HEK293T (cell line): ENCODE measurements at regions not wholly inside any gene's neighbourhood (a gene's known extent, or its start where the extent isn't known, plus 50 kb on each side); places are given as distances from the start of the nearest gene placed in this dataset.
"Not testable (repeated sequence)": the region's sequence is repeated elsewhere in the genome, so short reads cannot be mapped to it uniquely, and the experiment has no call there.

Source experiments
- CTCF ChIA-PET: fragments of 350-600 bp; formaldehyde crosslinking; extraction: SDS; loops from one replicate; lab custom pipeline; 2021; ENCODE audit warnings: antibody characterized with exemption, inconsistent platforms; lab: Yijun Ruan, JAX
- POLR2A ChIA-PET: fragments of 350-600 bp; formaldehyde crosslinking; extraction: SDS; loops from one replicate; lab custom pipeline; 2020; ENCODE audit warnings: antibody characterized with exemption, inconsistent platforms; lab: Yijun Ruan, JAX
- DNase-seq: peaks from one replicate; pipeline ENCODE4 v3.0.0; 2012; ENCODE audit warnings: mixed read lengths; ENCODE audit errors: extremely low spot score
- ARNT ChIP-seq: fragments of 450-650 bp; IDR thresholded peaks from 2 replicates; pipeline ENCODE4 v1.6.1; 2017; ENCODE audit warnings: mild to moderate bottlenecking
- BHLHE40 ChIP-seq: fragments of 450-650 bp; IDR thresholded peaks from 2 replicates; pipeline ENCODE4 v1.6.1; 2016; ENCODE audit warnings: mild to moderate bottlenecking, moderate library complexity, borderline replicate concordance
- CTBP1 ChIP-seq: fragments of 450-650 bp; IDR thresholded peaks from 2 replicates; pipeline ENCODE4 v1.6.1; 2016; ENCODE audit warnings: borderline replicate concordance
- ELF4 ChIP-seq: fragments of 450-650 bp; IDR thresholded peaks from 2 replicates; pipeline ENCODE4 v1.6.1; 2017; ENCODE audit warnings: antibody characterized with exemption
- FOXA1 ChIP-seq: fragments of 450-650 bp; IDR thresholded peaks from 2 replicates; pipeline ENCODE4 v1.6.1; 2016; ENCODE audit warnings: mild to moderate bottlenecking
- FOXK2 ChIP-seq: fragments of 450-650 bp; IDR thresholded peaks from 2 replicates; pipeline ENCODE4 v1.6.1; 2016; ENCODE audit warnings: mild to moderate bottlenecking
- FOXM1 ChIP-seq: fragments of 450-650 bp; IDR thresholded peaks from 2 replicates; pipeline ENCODE4 v1.6.1; 2017; ENCODE audit warnings: mild to moderate bottlenecking, borderline replicate concordance
- HDGF ChIP-seq: fragments of 450-650 bp; IDR thresholded peaks from 2 replicates; pipeline ENCODE4 v1.6.1; 2017; ENCODE audit warnings: antibody characterized with exemption, borderline replicate concordance
- L3MBTL2 ChIP-seq: fragments of 450-650 bp; conservative IDR thresholded peaks from 2 replicates; pipeline ENCODE4 v1.6.1; 2016; ENCODE audit warnings: mild to moderate bottlenecking
- LEF1 ChIP-seq: fragments of 450-650 bp; IDR thresholded peaks from 2 replicates; pipeline ENCODE4 v1.6.1; 2017; ENCODE audit warnings: mild to moderate bottlenecking, borderline replicate concordance
- NFRKB ChIP-seq: fragments of 450-650 bp; IDR thresholded peaks from 2 replicates; pipeline ENCODE4 v1.6.1; 2016; ENCODE audit warnings: mild to moderate bottlenecking, moderate library complexity
- SP1 ChIP-seq: fragments of 450-650 bp; IDR thresholded peaks from 2 replicates; pipeline ENCODE4 v1.6.1; 2017
- SUZ12 ChIP-seq: fragments of 450-650 bp; IDR thresholded peaks from 2 replicates; pipeline ENCODE4 v1.6.1; 2016; ENCODE audit warnings: mild to moderate bottlenecking
- TARDBP ChIP-seq: fragments of 450-650 bp; IDR thresholded peaks from 2 replicates; pipeline ENCODE4 v1.6.1; 2016
- ZNF384 ChIP-seq: fragments of 450-650 bp; IDR thresholded peaks from 2 replicates; pipeline ENCODE4 v1.6.1; 2016
- TF ChIP-seq, protein P1 (sequence below): fragments of 450-650 bp; IDR thresholded peaks from 2 replicates; pipeline ENCODE4 v1.6.1; 2016

DNA sequence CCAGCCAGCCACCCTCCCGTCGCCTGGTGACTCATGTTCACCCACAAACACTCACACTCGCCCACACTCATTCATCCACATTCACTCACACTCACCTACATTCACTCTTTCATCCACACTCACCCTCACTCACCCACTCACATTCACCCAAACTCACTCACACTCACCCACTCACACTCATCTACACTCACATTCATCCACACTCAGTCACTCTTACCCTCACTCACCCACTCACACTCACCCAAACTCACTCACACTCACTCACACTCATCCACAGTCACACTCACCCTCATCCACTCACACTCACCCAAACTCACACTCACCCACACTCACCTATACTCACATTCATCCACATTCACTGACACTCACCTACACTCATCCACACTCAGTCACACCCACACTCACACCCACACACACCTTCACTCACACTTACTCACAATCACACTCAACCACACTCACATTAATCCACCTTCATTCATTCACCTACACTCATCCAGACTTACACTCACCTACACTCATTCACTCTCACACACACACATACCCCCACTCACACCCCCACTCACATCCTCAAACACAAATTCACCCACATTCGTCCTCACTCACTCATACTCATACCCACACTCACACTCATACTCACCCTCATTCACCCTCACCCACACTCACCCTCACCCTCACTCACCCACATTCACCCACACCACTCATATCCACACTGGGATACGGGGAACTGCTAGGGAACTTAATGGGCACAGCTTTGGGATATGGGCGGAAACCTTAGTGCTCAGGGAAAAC is 2221.6 kb upstream of the AGA start:
- TF ChIP-seq LEF1 = no peak
- no peak for TF ChIP-seq L3MBTL2
- TF ChIP-seq BHLHE40 = no peak
- TF ChIP-seq ARNT = no peak
- TF ChIP-seq NFRKB = no peak
- no peak for TF ChIP-seq FOXA1
- TF ChIP-seq HDGF = no peak
- TF ChIP-seq TARDBP = no peak
- no peak for TF ChIP-seq CTBP1
- TF ChIP-seq, protein P1, sequence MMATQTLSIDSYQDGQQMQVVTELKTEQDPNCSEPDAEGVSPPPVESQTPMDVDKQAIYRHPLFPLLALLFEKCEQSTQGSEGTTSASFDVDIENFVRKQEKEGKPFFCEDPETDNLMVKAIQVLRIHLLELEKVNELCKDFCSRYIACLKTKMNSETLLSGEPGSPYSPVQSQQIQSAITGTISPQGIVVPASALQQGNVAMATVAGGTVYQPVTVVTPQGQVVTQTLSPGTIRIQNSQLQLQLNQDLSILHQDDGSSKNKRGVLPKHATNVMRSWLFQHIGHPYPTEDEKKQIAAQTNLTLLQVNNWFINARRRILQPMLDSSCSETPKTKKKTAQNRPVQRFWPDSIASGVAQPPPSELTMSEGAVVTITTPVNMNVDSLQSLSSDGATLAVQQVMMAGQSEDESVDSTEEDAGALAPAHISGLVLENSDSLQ = no peak
- no peak for TF ChIP-seq SP1
- TF ChIP-seq FOXM1 = no peak
- no peak for TF ChIP-seq SUZ12
- ChIA-PET POLR2A (no interaction called here), CTCF (no interaction called here)
- no peak for DNase-seq

DNA sequence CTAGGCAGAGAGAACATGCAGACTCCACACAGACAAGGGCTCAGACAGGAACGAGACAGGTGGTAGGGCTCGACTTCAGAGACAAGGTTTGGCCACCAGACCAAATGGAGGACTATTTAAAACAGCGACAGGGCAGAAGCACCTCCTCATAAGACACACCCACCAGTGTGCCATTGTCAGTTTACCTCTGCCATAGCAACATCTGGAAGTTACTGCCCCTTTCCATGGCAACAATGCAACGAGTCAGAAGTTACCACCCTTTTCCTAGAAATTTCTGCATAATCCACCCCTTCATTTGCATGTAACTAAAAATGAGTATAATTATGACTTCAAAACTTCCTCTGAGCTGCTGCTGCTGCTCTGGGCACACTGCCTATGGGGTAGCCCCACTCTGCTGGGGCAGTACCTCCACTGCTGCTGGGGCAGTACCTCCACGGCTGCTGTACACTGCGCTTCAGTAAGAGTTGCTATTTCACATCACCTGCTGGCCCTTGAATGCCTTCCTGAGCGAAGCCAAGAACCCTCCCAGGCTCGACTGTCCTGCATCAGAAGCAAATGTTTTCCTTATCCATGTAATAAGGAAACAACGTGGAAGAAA is 2222.3 kb upstream of the AGA start:
- TF ChIP-seq ARNT (no peak), LEF1 (no peak), FOXM1 (no peak), L3MBTL2 (no peak), ELF4 (no peak), ZNF384 (no peak), FOXA1 (no peak), NFRKB (no peak), SUZ12 (no peak), TARDBP (no peak), HDGF (no peak), CTBP1 (no peak), BHLHE40 (no peak), SP1 (no peak), FOXK2 (no peak)
- TF ChIP-seq, protein P1 = no peak
- ChIA-PET POLR2A (no interaction called here), CTCF (no interaction called here)
- DNase-seq = no peak

DNA sequence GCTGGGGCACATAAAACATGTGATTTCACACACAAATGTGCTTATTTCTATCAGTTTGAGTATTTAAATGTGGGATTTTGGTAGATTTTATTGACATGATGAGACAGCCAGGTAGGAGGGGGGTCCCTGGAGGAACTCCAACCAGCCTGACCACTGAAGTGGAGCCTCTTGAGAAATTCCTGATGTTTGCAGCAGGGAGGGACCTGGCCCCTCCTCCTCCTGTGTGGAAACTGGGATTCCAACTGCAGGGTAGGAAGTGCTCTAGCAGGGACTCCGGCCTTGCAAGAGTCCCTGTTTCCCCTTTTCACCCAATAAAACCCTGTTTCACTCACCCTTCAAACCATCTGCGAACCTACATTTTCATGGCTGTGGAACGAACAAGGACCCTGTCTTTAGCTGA is 2224.0 kb upstream of the AGA start:
- no peak for DNase-seq
- TF ChIP-seq TARDBP (no peak), NFRKB (no peak), SUZ12 (no peak), L3MBTL2 (no peak), FOXA1 (no peak), FOXM1 (no peak), SP1 (no peak), ARNT (no peak), FOXK2 (no peak), BHLHE40 (no peak), LEF1 (no peak), HDGF (no peak), CTBP1 (no peak), ELF4 (no peak), ZNF384 (no peak)
- TF ChIP-seq, protein P1 = no peak
- CTCF ChIA-PET = no interaction called here
- POLR2A ChIA-PET = no interaction called here

DNA sequence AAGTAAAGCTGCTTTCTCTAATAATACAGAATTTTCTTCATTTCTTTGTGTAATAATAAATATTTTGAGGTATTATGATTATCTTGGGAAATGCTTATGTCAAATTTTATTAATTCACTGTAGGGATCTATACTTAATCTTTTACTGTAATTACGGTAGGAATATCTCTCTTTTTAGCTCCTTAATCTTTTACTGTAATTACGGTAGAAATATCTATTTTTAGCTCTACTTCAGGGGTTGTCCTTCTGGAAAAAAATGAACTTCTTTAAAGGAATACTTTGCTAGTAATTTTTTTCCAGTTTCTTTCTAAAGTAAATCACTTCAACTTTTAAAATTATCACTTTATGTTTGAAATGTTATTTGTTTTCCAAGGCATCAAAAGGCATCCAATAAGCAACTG is 2229.4 kb upstream of the AGA start:
- ChIA-PET POLR2A (no interaction called here), CTCF (no interaction called here)
- no peak for DNase-seq
- TF ChIP-seq ZNF384 (no peak), HDGF (no peak), TARDBP (no peak), SP1 (no peak), LEF1 (no peak), ELF4 (no peak), L3MBTL2 (no peak), NFRKB (no peak), SUZ12 (no peak), FOXM1 (no peak), FOXK2 (no peak)
- TF ChIP-seq, protein P1 = no peak

DNA sequence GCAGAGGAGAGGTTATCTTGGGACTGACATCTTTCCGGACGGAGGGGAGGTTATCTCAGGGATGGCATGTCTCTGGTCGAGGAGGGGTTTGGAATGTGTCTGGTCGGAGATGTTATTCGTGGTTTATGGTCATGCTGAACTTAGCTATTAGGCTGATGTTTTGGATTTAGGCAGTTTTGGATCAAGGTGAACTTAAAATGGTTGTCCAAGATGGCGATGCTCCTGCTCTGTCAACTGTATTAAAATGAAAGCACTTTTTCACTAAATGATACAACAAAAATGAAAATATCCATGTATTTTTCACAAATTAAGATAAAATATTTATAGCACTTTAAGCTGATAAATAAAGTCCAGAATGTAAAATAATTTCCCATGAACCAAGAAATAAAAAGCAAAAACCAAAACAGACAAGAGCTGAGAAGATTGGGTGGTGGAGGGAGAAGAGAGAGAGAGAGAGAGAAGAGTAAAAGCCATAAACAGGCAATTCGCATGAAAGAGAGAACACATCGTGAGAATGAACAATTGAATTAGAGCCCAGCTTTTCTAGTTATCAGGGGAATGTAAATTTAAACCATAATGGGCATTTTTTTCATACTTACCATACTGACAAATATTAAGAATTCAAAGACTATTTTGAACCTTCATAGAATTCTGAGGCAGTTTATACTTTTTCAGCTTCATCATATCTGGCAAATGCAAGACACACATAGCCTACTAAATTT is 2236.0 kb upstream of the AGA start:
- no peak for TF ChIP-seq CTBP1
- TF ChIP-seq BHLHE40 = no peak
- no peak for TF ChIP-seq ELF4
- TF ChIP-seq FOXM1 = no peak
- TF ChIP-seq FOXK2 = no peak
- TF ChIP-seq, protein P1 = no peak
- no peak for TF ChIP-seq SP1
- CTCF ChIA-PET = no interaction called here
- POLR2A ChIA-PET = no interaction called here
- no peak for DNase-seq

DNA sequence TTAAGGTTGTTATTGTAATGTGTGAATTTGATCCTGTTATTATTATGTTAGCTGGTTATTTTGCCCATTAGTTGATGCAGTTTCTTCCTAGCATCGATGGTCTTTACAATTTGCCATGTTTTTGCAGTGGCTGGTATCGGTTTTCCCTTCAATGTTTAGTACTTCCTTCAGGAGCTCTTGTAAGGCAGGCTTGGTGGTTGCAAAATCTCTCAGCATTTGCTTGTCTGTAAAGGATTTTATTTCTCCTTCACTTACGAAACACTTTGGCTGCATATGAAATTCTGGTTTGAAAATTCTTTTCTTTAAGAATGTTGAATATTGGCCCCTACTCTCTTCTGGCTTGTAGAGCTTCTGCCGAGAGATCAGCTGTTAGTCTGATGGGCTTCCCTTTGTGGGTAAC is 2241.4 kb upstream of the AGA start:
- POLR2A ChIA-PET, CTCF ChIA-PET, DNase-seq: not testable (repeated sequence)
